Activated CD8-positive, alpha-beta T cell treated with anti-CD3 and anti-CD28 coated beads for 36 hours (primary cell): ENCODE measurements at regions not wholly inside any gene's neighbourhood (a gene's known extent, or its start where the extent isn't known, plus 50 kb on each side); places are given as distances from the start of the nearest gene placed in this dataset.

ENCODE experiments used
- ATAC-seq: fragments of 200-7000 bp; cut with Tn5 transposase; one replicate; pipeline ENCODE4 v1.10.0; 2021; ENCODE audit warnings: mild to moderate bottlenecking, moderate library complexity
- CTCF ChIA-PET: fragments of 350-600 bp; sonication (Branson Sonifier 250); formaldehyde crosslinking; loops from one replicate; lab custom pipeline; 2021; ENCODE audit warnings: antibody characterized with exemption; lab: Charles Lee
- POLR2A ChIA-PET: fragments of 350-600 bp; sonication (Branson Sonifier 250); formaldehyde crosslinking; loops from one replicate; lab custom pipeline; 2021; ENCODE audit warnings: antibody characterized with exemption; lab: Charles Lee
- DNase-seq: peaks from one replicate; pipeline ENCODE4 v3.0.0-alpha.2; 2020
- H3K27ac Mint-ChIP-seq: one replicate; pipeline ENCODE4 v1.8.0; 2021; ENCODE audit warnings: mild to moderate bottlenecking, mixed read lengths
- H3K27me3 Mint-ChIP-seq: one replicate; pipeline ENCODE4 v1.8.0; 2021; ENCODE audit warnings: mixed read lengths
- H3K36me3 Mint-ChIP-seq: one replicate; pipeline ENCODE4 v1.8.0; 2021; ENCODE audit warnings: low read depth, mixed read lengths
- H3K4me1 Mint-ChIP-seq: one replicate; pipeline ENCODE4 v1.8.0; 2021; ENCODE audit warnings: low read depth, mixed read lengths
- H3K4me3 Mint-ChIP-seq: one replicate; pipeline ENCODE4 v1.8.0; 2021; ENCODE audit warnings: mild to moderate bottlenecking, moderate library complexity, mixed read lengths
- H3K9me3 Mint-ChIP-seq: one replicate; pipeline ENCODE4 v1.8.0; 2021; ENCODE audit warnings: mixed read lengths
- intact Hi-C: fragments of 100-400 bp; cut with micrococcal nuclease; formaldehyde crosslinking; loops from one replicate; pipeline ENCODE4 v1.10.0; 2022
- TF ChIP-seq, protein P1 (sequence below): fragments of 200-600 bp; IDR thresholded peaks from one replicate; pipeline ENCODE4 v1.8.0; 2022; ENCODE audit warnings: antibody characterized with exemption, mild to moderate bottlenecking

DNA sequence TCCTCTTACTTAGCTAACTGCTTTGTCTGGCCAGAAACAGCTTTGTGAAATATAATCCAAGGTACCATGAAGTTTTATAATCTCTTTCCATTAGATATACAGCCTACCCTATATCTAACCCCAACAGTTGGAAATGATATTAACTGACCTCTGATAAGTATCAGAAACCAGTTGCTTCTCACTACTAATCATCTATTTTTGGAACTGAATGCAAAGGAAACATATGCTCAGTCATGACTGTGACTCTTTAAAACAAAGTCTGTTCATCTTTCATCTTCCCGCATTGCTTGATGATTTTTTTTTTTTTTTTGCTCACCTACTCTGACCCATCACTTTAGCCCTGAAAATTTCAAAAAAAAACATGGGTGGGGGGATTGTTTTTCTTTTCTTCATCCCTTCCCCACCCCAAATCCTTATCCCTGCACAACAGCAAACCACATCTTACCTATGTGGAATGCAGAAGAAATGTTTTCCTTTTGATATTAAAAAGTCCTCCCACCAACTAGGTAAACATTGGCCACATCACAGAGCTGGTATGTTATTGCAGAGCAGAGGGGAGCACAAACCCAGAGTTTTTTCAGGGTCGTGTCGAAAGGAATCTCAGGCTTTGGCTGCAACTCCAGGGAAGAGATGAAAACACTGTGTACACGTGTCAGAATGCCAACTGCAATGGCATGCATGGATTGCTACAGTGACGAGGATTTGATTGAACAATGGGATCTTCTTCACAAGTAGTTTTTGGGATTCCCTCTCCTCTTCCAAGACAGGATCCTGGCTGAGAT is 137.3 kb downstream of the SLC30A10 start:
- CTCF ChIA-PET = no interaction called here
- POLR2A ChIA-PET = no interaction called here

DNA sequence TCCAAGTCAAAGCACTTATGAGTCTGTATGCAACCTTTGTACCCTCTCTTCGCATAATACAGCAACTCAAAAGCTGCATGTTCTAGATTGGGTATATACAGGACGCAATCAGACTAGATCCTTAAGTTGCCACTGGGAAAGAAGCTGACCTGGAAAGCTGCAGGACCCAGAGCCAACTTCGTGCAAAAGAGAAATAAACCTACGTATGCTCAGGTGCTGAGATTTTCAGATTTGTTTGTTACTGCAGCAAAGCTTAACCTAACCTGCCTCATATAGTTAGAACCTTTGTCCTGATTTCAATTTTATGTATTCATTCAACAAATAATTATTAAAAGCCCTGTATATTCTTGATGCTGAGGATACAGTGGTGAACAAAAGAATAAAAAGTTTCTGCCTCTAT is 139.7 kb downstream of the SLC30A10 start:
- Mint-ChIP-seq H3K4me3 (no peak overlapping the region), H3K4me1 (no peaks in the 10 kb centered on the region)
- TF ChIP-seq, protein P1, sequence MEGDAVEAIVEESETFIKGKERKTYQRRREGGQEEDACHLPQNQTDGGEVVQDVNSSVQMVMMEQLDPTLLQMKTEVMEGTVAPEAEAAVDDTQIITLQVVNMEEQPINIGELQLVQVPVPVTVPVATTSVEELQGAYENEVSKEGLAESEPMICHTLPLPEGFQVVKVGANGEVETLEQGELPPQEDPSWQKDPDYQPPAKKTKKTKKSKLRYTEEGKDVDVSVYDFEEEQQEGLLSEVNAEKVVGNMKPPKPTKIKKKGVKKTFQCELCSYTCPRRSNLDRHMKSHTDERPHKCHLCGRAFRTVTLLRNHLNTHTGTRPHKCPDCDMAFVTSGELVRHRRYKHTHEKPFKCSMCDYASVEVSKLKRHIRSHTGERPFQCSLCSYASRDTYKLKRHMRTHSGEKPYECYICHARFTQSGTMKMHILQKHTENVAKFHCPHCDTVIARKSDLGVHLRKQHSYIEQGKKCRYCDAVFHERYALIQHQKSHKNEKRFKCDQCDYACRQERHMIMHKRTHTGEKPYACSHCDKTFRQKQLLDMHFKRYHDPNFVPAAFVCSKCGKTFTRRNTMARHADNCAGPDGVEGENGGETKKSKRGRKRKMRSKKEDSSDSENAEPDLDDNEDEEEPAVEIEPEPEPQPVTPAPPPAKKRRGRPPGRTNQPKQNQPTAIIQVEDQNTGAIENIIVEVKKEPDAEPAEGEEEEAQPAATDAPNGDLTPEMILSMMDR = no peak

More for the DNA sequence above, 137.3 kb downstream of the SLC30A10 start:
- TF ChIP-seq, protein P1 = no peak
- ATAC-seq (no peak), DNase-seq (no peak)
- H3K9me3 Mint-ChIP-seq = no peaks in the 10 kb centered on the region
- peaks cover 11% of the 10 kb centered on the region for H3K27me3 Mint-ChIP-seq
- H3K4me1 Mint-ChIP-seq = no peaks in the 10 kb centered on the region
- no peaks in the 10 kb centered on the region for H3K36me3 Mint-ChIP-seq
- intact Hi-C loops = no loop called here
- H3K4me3 Mint-ChIP-seq = no peak overlapping the region
- no peak overlapping the region for H3K27ac Mint-ChIP-seq

DNA sequence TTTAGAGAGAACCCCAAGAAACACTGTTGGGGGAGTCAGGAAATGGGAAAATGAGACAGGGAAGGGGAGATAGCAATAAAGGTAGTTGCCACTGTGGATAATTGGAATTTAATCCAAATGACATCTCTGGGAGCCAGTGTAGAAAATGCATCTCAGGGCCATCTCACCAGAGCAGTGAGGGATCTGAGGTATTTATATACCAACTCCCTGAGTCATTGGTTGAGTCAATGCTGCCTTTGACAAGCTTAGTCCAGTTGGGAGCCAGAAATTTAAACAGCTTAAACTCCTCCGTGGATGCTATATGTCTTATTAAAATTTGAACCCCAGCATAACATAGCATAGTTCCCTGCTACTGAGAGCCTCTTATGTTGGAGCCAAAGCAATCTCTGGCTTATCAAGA is 140.3 kb downstream of the SLC30A10 start:
- intact Hi-C loops = no loop called here
- TF ChIP-seq, protein P1 = no peak
- CTCF ChIA-PET = no interaction called here
- no peak overlapping the region for H3K4me3 Mint-ChIP-seq
- no peak for ATAC-seq
- no peaks in the 10 kb centered on the region for H3K36me3 Mint-ChIP-seq
- no peaks in the 10 kb centered on the region for H3K27me3 Mint-ChIP-seq
- H3K27ac Mint-ChIP-seq = no peak overlapping the region
- no peak for DNase-seq
- no peaks in the 10 kb centered on the region for H3K9me3 Mint-ChIP-seq
- H3K4me1 Mint-ChIP-seq = no peaks in the 10 kb centered on the region
- POLR2A ChIA-PET = no interaction called here

More for the DNA sequence above, 139.7 kb downstream of the SLC30A10 start:
- POLR2A ChIA-PET = no interaction called here
- no peaks in the 10 kb centered on the region for H3K36me3 Mint-ChIP-seq
- no peaks in the 10 kb centered on the region for H3K9me3 Mint-ChIP-seq
- H3K27ac Mint-ChIP-seq = no peak overlapping the region
- H3K27me3 Mint-ChIP-seq = no peaks in the 10 kb centered on the region
- no peak for ATAC-seq
- CTCF ChIA-PET = no interaction called here
- intact Hi-C loops = no loop called here
- no peak for DNase-seq

DNA sequence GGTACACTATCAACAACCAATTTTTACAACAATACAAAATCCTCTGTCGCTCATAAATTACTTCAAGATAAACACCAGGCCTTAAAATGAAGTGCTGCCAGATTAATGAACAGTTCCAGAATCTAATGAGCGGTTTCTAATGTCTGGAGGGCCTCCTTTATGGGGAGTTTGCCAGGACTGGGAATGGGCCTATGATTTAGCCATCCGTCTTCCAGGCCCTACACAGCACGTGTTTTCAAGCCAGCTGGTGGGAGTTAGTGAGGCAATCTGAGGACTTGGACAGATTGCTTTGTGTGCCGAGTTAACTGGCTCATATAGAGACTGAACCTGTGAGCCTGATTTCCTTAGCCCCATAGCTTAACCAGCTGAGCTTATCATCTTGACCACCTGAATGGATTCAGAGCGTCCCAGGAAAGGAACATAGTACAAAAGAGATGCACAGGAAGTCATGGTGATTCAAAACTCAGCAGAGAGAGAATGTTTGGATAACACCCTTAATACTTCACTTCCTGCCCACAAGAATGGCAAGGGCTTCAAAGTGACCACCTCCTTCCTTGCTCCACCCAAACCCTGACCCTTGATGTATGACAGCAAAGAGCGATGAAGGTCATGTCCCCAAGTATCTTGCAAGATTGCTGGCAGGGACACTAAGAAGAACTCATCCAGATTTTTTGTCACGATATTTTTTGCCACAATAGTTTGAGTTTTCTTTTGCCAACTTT is 143.5 kb downstream of the SLC30A10 start:
- CTCF ChIA-PET = no interaction called here

More for the DNA sequence above, 143.5 kb downstream of the SLC30A10 start:
- no peak overlapping the region for H3K4me3 Mint-ChIP-seq
- no peaks in the 10 kb centered on the region for H3K9me3 Mint-ChIP-seq
- intact Hi-C loops = no loop called here
- no peaks in the 10 kb centered on the region for H3K4me1 Mint-ChIP-seq
- H3K27me3 Mint-ChIP-seq = no peaks in the 10 kb centered on the region
- ATAC-seq (no peak), DNase-seq (no peak)
- POLR2A ChIA-PET = no interaction called here
- H3K36me3 Mint-ChIP-seq = no peaks in the 10 kb centered on the region
- TF ChIP-seq, protein P1 = no peak
- no peak overlapping the region for H3K27ac Mint-ChIP-seq
